Psoas muscle (tissue), 7 donors: ENCODE measurements at regions not wholly inside any gene's neighbourhood (a gene's known extent, or its start where the extent isn't known, plus 50 kb on each side); places are given as distances from the start of the nearest gene placed in this dataset.

Experiments
- ATAC-seq, 4 donors: fragments of 200-7000 bp; cut with Tn5 transposase; one replicate each; pipeline ENCODE4 v1.9.1; 2020; ENCODE audit warnings: moderate library complexity in 3 of 4, mild to moderate bottlenecking in 2 of 4
- DNase-seq, 2 donors: peaks; one replicate each; pipeline ENCODE4 v3.0.0-alpha.2; 2020
- H3K27ac ChIP-seq: fragments of 200-600 bp; one replicate; pipeline ENCODE4 v1.8.0; 2022
- H3K27me3 ChIP-seq, 3 donors: fragments of 200-600 bp in 1 of 3; one replicate each; pipeline versions ENCODE4 v1.6.1 to v1.8.0; 2013 to 2022; ENCODE audit warnings: low read length in 2 of 3, mild to moderate bottlenecking in 2 of 3, moderate library complexity in 1 of 3; ENCODE audit not compliant: insufficient read depth in 3 of 3
- H3K36me3 ChIP-seq, 2 donors: fragments of 200-600 bp in 1 of 2; one replicate each; pipeline versions ENCODE4 v1.6.1 to v1.8.0; 2013 to 2022; ENCODE audit warnings: low read depth in 1 of 2, mild to moderate bottlenecking in 1 of 2, moderate library complexity in 1 of 2; ENCODE audit not compliant: insufficient read depth in 1 of 2
- H3K4me1 ChIP-seq: fragments of 200-600 bp; one replicate; pipeline ENCODE4 v1.8.0; 2022
- H3K4me3 ChIP-seq: fragments of 200-600 bp; one replicate; pipeline ENCODE4 v1.8.0; 2022; ENCODE audit warnings: mild to moderate bottlenecking
- H3K9me3 ChIP-seq: fragments of 200-600 bp; one replicate; pipeline ENCODE4 v1.8.0; 2022
- WGBS, 3 donors: extraction: QIAGEN DNeasy Blood & Tissue Kit; methylation state at CpG; one replicate each; pipeline versions ENCODE4 v1.1.6 to v1.1.7; 2013; 5-methylcytosine and 5-hydroxymethylcytosine counted together
- intact Hi-C, 2 donors: fragments of 100-400 bp; cut with DNase I; formaldehyde crosslinking; loops; one replicate each; pipeline versions ENCODE4 v1.11.0 to v1.14.2; 2022
- TF ChIP-seq, protein P1 (sequence below): fragments of 200-600 bp; IDR thresholded peaks from one replicate; pipeline ENCODE4 v1.8.0; 2022; ENCODE audit warnings: antibody characterized with exemption
- donor health status: healthy with polysubstance abuse.
- donor health status: DM: no; HTN: no; CAD: no; lungs with moderate emphysema.
- donor health status: Bipolar disorder and iron deficiency.
- donor health status: healthy.
- donor health status: DM: yes; HTN: yes; CAD: no.
- donor health status: DM: no; HTN: no; CAD: no.
- donor health status: DM: yes; HTN: yes; CAD: no.

DNA sequence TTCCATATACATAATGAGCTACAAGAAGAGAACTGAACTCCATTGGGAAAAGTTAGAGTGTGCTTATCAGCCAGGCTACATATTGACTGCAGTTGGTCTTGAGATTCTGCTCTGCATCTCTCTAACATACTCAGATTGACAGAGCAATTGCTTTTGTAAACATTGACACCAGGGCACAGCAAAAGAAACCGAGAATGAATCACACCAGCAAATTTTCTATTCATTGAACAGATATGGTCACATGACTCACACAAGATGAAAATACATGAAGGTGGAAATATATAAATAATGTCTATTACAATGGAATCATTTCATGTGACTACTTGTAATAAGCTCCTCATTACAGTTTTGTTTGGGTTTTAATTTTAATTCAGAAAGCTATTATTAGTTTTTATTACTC is 691.9 kb upstream of the TMEFF2 start:
- no peaks in the 10 kb centered on the region for H3K4me1 ChIP-seq
- H3K9me3 ChIP-seq: no peaks in the 10 kb centered on the region
- H3K27ac ChIP-seq: no peak overlapping the region
- DNase-seq: no peak
- ATAC-seq: no peak
- no peaks in the 10 kb centered on the region for H3K36me3 ChIP-seq
- 72 to 76% (median 74%) methylated on average over 1 of the region's 1 CpG for WGBS, 3 donors
- TF ChIP-seq, protein P1, sequence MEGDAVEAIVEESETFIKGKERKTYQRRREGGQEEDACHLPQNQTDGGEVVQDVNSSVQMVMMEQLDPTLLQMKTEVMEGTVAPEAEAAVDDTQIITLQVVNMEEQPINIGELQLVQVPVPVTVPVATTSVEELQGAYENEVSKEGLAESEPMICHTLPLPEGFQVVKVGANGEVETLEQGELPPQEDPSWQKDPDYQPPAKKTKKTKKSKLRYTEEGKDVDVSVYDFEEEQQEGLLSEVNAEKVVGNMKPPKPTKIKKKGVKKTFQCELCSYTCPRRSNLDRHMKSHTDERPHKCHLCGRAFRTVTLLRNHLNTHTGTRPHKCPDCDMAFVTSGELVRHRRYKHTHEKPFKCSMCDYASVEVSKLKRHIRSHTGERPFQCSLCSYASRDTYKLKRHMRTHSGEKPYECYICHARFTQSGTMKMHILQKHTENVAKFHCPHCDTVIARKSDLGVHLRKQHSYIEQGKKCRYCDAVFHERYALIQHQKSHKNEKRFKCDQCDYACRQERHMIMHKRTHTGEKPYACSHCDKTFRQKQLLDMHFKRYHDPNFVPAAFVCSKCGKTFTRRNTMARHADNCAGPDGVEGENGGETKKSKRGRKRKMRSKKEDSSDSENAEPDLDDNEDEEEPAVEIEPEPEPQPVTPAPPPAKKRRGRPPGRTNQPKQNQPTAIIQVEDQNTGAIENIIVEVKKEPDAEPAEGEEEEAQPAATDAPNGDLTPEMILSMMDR: no peak
- H3K27me3 ChIP-seq: no peaks in the 10 kb centered on the region
- H3K4me3 ChIP-seq: no peak overlapping the region
- intact Hi-C loops: no loop called here

DNA sequence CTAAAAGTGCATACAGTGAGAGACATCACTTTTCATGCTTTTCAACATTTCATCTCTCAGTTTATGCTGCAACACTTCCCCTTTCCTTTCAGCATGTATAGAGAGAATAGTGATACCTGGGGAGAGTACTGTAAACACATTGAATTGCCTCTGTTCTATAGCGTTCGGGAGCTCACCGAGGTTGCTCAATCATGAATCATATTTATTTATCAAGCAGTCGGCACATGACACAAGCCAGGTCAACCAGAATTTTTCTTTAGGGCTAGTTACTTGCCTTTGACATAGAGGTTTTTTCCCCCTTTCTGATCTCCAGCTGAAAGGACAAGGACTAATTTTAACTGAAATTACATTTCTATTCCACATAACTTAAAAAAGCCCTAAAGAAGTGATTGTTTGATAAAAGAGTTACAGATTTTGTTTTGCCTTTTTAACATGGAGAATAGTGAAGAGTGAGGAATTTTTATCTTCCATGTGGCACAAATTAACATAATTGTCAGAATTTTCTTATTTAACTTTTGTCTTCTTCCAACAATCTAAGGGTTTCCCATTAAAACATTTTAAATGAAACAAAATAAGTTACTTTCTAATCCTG is 690.9 kb upstream of the TMEFF2 start:
- Histone ChIP-seq H3K27me3 (no peaks in the 10 kb centered on the region), H3K4me1 (no peaks in the 10 kb centered on the region), H3K36me3 (no peaks in the 10 kb centered on the region), H3K9me3 (no peaks in the 10 kb centered on the region), H3K4me3 (no peak overlapping the region), H3K27ac (no peak overlapping the region)
- intact Hi-C loops: no loop called here
- no peak for ATAC-seq
- WGBS, 3 donors: 52 to 61% (median 53%) methylated on average over 4 of the region's 4 CpGs
- no peak for DNase-seq
- TF ChIP-seq, protein P1: no peak

DNA sequence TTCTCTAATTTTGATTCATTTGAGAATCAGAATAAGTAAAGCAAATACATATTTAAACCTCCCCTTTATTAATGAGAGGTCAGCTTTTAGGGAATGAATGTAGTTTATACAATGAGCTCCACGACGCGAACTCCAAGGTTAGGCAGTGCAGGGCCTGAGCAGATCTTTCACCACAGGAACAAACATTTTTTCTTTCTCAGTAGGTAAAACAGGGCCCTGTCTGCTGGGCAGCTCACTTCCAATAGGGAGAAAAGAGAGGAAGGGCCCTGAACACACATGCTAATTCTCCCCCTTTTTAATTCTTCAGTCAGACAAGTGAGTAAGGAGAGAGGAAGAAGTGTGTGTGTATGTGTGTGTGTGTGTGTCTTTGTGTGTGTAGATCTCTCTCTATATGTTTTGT is 682.4 kb upstream of the TMEFF2 start:
- Histone ChIP-seq H3K27me3 (no peaks in the 10 kb centered on the region), H3K4me3 (no peak overlapping the region), H3K9me3 (no peaks in the 10 kb centered on the region), H3K27ac (no peak overlapping the region), H3K4me1 (no peaks in the 10 kb centered on the region), H3K36me3 (no peaks in the 10 kb centered on the region)
- 91 to 92% (median 92%) methylated on average over 3 of the region's 3 CpGs for WGBS, 3 donors
- ATAC-seq: no peak
- DNase-seq: no peak
- intact Hi-C loops: no loop called here
- TF ChIP-seq, protein P1: no peak

DNA sequence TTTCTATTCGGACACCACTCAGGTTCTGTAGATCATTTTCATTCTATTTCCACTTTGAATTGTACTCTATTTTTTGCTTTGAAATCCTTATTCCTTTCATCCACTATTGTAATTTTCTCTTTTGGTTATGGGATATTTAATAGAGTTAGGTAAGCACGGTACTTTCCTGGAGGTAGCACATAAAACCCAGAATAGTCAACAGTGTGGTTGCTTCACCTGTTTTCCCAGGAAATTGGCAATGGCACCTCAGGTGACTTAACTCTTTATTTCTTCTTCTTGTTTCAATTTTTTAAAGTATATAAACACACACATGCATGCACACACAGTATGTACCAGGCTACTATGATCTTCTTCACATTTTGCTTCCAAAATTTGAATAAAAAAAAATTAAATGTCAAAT is 682.0 kb upstream of the TMEFF2 start:
- TF ChIP-seq, protein P1: no peak
- ATAC-seq: no peak
- no peaks in the 10 kb centered on the region for H3K36me3 ChIP-seq
- WGBS, 3 donors: 82 to 87% (median 84%) methylated on average over 2 of the region's 2 CpGs
- no peaks in the 10 kb centered on the region for H3K27me3 ChIP-seq
- no peak for DNase-seq
- intact Hi-C loops: no loop called here
- no peak overlapping the region for H3K27ac ChIP-seq
- H3K9me3 ChIP-seq: no peaks in the 10 kb centered on the region
- no peaks in the 10 kb centered on the region for H3K4me1 ChIP-seq
- H3K4me3 ChIP-seq: no peak overlapping the region

DNA sequence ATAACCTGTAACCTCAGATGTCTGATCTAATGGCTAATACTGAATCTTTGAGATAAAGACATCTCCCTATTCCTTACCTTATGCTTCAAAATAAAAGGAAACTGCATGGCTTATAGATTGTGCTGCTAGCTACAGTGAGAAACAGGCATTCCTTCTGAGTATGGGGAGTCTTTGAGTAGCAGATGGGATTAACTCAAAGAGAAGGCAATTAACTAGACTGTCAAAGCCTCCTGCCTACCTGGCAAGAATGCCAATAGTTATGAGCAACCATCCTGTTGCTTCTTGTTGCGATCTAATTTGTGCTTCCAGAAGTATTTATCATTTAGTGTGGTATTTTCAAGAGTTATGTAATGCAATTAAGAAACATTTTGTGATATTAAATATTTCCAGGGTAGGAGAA is 660.0 kb upstream of the TMEFF2 start:
- no peak overlapping the region for H3K4me3 ChIP-seq
- intact Hi-C loops: no loop called here
- no peaks in the 10 kb centered on the region for H3K9me3 ChIP-seq
- WGBS, 3 donors: 94 to 97% (median 97%) methylated on average over 1 of the region's 1 CpG
- DNase-seq: no peak
- H3K27ac ChIP-seq: no peak overlapping the region
- TF ChIP-seq, protein P1: no peak
- ATAC-seq: no peak
- no peaks in the 10 kb centered on the region for H3K27me3 ChIP-seq
- no peaks in the 10 kb centered on the region for H3K36me3 ChIP-seq
- no peaks in the 10 kb centered on the region for H3K4me1 ChIP-seq
